GM19351 (cell line): ENCODE measurements at regions not wholly inside any gene's neighbourhood (a gene's known extent, or its start where the extent isn't known, plus 50 kb on each side); places are given as distances from the start of the nearest gene placed in this dataset.

Experiments used
- ATAC-seq: cut with Tn5 transposase; IDR thresholded peaks from one replicate; pipeline ENCODE4 v1.9.1; 2021; ENCODE audit warnings: mild to moderate bottlenecking, moderate library complexity; ENCODE audit not compliant: unreplicated experiment

GRCh38 chr18:67381608-67382150 is 134.8 kb downstream of the DSEL start:
- no peak for ATAC-seq

- ATAC-seq: no peak
Measured at GRCh38 chr18:67380867-67381266, 135.7 kb downstream of the DSEL start.

GRCh38 chr18:67379981-67380380 is 136.5 kb downstream of the DSEL start:
- ATAC-seq: no peak

GRCh38 chr18:67376372-67376771 is 140.1 kb downstream of the DSEL start:
- ATAC-seq: no peak

GRCh38 chr18:67373636-67374035 is 142.9 kb downstream of the DSEL start:
- ATAC-seq: no peak

GRCh38 chr18:67367540-67367939 is 149.0 kb downstream of the DSEL start:
- ATAC-seq: no peak

- ATAC-seq: no peak
Measured at GRCh38 chr18:67363694-67364093, 152.8 kb downstream of the DSEL start.

GRCh38 chr18:67362906-67363305 is 153.6 kb downstream of the DSEL start:
- no peak for ATAC-seq

- peak; percentile 76 for ATAC-seq
Measured at GRCh38 chr18:67359873-67360838, 156.4 kb downstream of the DSEL start.

GRCh38 chr18:67358947-67359346 is 157.6 kb downstream of the DSEL start:
- no peak for ATAC-seq

- no peak for ATAC-seq
Measured at GRCh38 chr18:67354692-67355091, 161.8 kb downstream of the DSEL start.

GRCh38 chr18:67354091-67354490 is 162.4 kb downstream of the DSEL start:
- no peak for ATAC-seq

GRCh38 chr18:67347438-67347837 is 169.1 kb downstream of the DSEL start:
- no peak for ATAC-seq

- no peak for ATAC-seq
Measured at GRCh38 chr18:67342159-67342558, 174.4 kb downstream of the DSEL start.

GRCh38 chr18:67337696-67338095 is 178.8 kb downstream of the DSEL start:
- no peak for ATAC-seq

- no peak for ATAC-seq
Measured at GRCh38 chr18:67331857-67332256, 184.7 kb downstream of the DSEL start.

- ATAC-seq: no peak
Measured at GRCh38 chr18:67319109-67319508, 197.4 kb downstream of the DSEL start.

- ATAC-seq: no peak
Measured at GRCh38 chr18:67318651-67319050, 197.9 kb downstream of the DSEL start.

- ATAC-seq: no peak
Measured at GRCh38 chr18:67310826-67311225, 205.7 kb downstream of the DSEL start.

GRCh38 chr18:67308819-67309218 is 207.7 kb downstream of the DSEL start:
- ATAC-seq: no peak

- ATAC-seq: no peak
Measured at GRCh38 chr18:67305466-67305865, 211.1 kb downstream of the DSEL start.

- no peak for ATAC-seq
Measured at GRCh38 chr18:67302043-67302442, 214.5 kb downstream of the DSEL start.
